PFSK-1 (cell line): ENCODE measurements at regions not wholly inside any gene's neighbourhood (a gene's known extent, or its start where the extent isn't known, plus 50 kb on each side); places are given as distances from the start of the nearest gene placed in this dataset.

Source experiments
- FOXP2 ChIP-seq: optimal IDR thresholded peaks from 2 replicates; pipeline ENCODE3; 2011; ENCODE audit warnings: borderline replicate concordance, control low read depth, inconsistent platforms; ENCODE audit not compliant: insufficient read depth; ENCODE audit errors: extremely low read length, extremely low read depth
- POLR2AphosphoS5 ChIP-seq: IDR thresholded peaks from 2 replicates; pipeline ENCODE4 v1.6.1; 2012; ENCODE audit warnings: low read depth, mild to moderate bottlenecking, control low read depth, low read length, moderate library complexity
- SIN3A ChIP-seq: IDR thresholded peaks from 2 replicates; pipeline ENCODE4 v1.6.1; 2012; ENCODE audit warnings: mild to moderate bottlenecking, low read length, moderate library complexity, borderline replicate concordance; ENCODE audit not compliant: insufficient read depth
- TAF1 ChIP-seq: IDR thresholded peaks from 2 replicates; pipeline ENCODE4 v1.6.1; 2012; ENCODE audit warnings: low read length, control low read depth, borderline replicate concordance; ENCODE audit not compliant: insufficient read depth
- TF ChIP-seq, protein P1 (sequence below), 2 experiments: IDR thresholded peaks; 2 replicates each; pipeline versions ENCODE4 v1.6.1 to v1.8.0; 2011 to 2012; ENCODE audit warnings: low read depth in 2 of 2, low read length in 2 of 2, control low read depth in 1 of 2, inconsistent platforms in 1 of 2, mild to moderate bottlenecking in 1 of 2, moderate library complexity in 1 of 2; ENCODE audit not compliant: insufficient read depth in 1 of 2

- TF ChIP-seq FOXP2 (no peak), POLR2AphosphoS5 (no peak), SIN3A (no peak), TAF1 (no peak)
- TF ChIP-seq, protein P1, sequence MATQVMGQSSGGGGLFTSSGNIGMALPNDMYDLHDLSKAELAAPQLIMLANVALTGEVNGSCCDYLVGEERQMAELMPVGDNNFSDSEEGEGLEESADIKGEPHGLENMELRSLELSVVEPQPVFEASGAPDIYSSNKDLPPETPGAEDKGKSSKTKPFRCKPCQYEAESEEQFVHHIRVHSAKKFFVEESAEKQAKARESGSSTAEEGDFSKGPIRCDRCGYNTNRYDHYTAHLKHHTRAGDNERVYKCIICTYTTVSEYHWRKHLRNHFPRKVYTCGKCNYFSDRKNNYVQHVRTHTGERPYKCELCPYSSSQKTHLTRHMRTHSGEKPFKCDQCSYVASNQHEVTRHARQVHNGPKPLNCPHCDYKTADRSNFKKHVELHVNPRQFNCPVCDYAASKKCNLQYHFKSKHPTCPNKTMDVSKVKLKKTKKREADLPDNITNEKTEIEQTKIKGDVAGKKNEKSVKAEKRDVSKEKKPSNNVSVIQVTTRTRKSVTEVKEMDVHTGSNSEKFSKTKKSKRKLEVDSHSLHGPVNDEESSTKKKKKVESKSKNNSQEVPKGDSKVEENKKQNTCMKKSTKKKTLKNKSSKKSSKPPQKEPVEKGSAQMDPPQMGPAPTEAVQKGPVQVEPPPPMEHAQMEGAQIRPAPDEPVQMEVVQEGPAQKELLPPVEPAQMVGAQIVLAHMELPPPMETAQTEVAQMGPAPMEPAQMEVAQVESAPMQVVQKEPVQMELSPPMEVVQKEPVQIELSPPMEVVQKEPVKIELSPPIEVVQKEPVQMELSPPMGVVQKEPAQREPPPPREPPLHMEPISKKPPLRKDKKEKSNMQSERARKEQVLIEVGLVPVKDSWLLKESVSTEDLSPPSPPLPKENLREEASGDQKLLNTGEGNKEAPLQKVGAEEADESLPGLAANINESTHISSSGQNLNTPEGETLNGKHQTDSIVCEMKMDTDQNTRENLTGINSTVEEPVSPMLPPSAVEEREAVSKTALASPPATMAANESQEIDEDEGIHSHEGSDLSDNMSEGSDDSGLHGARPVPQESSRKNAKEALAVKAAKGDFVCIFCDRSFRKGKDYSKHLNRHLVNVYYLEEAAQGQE (IDR thresholded peaks at IDR 0.05; ENCODE audit: insufficient read depth in 1 of 2, low read depth in 2 of 2, low read length in 2 of 2) = no peak
These were observed 763.9 kb downstream of the HACE1 start for GRCh38 chr6:104095661-104096416.

- no peak for TF ChIP-seq FOXP2
- TF ChIP-seq SIN3A = no peak
- no peak for TF ChIP-seq POLR2AphosphoS5
- TF ChIP-seq, protein P1 (IDR thresholded peaks at IDR 0.05; ENCODE audit: insufficient read depth in 1 of 2, low read depth in 2 of 2, low read length in 2 of 2) = no peak
- TF ChIP-seq TAF1 = no peak
These were observed 772.0 kb downstream of the HACE1 start for GRCh38 chr6:104087765-104088164.

- TF ChIP-seq, protein P1 (IDR thresholded peaks at IDR 0.05; ENCODE audit: insufficient read depth in 1 of 2, low read depth in 2 of 2, low read length in 2 of 2) = no peak
- no peak for TF ChIP-seq FOXP2
- no peak for TF ChIP-seq SIN3A
These were observed 791.4 kb downstream of the HACE1 start for GRCh38 chr6:104068281-104068680.

GRCh38 chr6:104064876-104065275 lies 794.8 kb downstream of the HACE1 start:
- TF ChIP-seq SIN3A (no peak), FOXP2 (no peak)
- TF ChIP-seq, protein P1 (IDR thresholded peaks at IDR 0.05; ENCODE audit: insufficient read depth in 1 of 2, low read depth in 2 of 2, low read length in 2 of 2) = no peak

GRCh38 chr6:104050455-104050854 lies 809.3 kb downstream of the HACE1 start:
- TF ChIP-seq POLR2AphosphoS5 (no peak), FOXP2 (no peak), SIN3A (no peak), TAF1 (no peak)
- TF ChIP-seq, protein P1 (IDR thresholded peaks at IDR 0.05; ENCODE audit: insufficient read depth in 1 of 2, low read depth in 2 of 2, low read length in 2 of 2) = no peak
